NCI-H510A treated with DMSO at 0.1 percent for 48 hours (cell line): ENCODE measurements at regions not wholly inside any gene's neighbourhood (a gene's known extent, or its start where the extent isn't known, plus 50 kb on each side); places are given as distances from the start of the nearest gene placed in this dataset.
"Not testable (repeated sequence)": the region's sequence is repeated elsewhere in the genome, so short reads cannot be mapped to it uniquely, and the experiment has no call there.

Experiments used
- DNase-seq: peaks from one replicate; lab custom pipeline; 2025; lab: John Stamatoyannopoulos, UW

DNA sequence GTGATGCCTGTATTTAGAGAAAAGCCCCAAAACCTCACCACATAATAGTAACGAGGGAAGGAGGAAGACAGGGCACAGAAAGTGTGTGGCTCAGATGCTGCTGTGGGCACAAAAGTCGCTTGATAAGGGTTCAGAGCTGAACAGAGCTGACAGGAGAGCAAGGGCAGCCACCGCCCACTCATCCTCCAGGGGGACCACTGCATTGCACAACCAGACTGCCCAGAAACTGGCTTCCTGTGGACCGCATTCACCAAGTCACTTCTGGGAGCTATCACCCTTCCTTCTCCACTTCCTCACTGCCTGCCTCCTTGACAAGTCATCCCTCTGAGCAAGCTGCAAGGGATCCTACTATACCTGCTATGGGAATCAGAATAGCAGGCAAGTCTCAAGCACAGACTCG is 512.4 kb upstream of the CDH11 start:
- DNase-seq = no peak

DNA sequence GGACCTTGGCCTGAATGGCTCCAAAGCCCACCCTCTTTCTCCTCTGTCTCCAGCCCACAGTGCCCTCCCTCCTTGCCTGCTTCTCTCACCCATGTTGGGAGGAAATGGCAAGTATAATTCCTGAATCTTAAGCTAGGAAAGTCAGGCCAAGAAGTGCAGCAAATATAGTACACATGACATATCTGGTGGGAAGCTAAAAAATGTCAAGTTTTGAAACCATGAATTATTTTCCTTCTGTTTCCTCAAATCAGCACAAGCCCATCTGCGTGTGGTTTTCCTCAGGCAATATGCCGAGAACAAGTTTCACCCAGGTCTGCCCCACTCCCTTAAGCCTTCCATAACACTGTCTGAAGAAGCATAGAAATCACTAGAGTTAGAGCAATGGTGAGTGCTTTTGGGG is 502.8 kb upstream of the CDH11 start:
- DNase-seq = no peak

DNA sequence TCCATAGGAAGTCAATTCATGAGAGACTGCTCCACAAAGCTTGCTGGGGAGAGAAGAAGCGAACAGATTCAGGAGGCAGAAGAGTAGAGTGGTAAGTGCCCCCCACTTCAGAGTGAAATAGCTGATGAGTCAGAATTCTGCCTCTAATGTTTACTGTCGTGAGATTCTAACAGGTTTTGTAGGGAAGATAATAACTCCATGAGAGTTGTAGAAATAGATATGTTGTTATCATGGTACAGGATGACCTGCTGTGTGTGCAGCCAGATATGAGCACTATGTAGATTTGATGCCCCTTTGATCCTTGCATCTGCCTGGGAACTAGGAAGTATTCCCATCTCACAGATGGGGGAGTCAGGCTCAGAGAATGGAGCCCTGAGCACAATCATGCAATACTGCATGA is 502.4 kb upstream of the CDH11 start:
- DNase-seq = no peak

DNA sequence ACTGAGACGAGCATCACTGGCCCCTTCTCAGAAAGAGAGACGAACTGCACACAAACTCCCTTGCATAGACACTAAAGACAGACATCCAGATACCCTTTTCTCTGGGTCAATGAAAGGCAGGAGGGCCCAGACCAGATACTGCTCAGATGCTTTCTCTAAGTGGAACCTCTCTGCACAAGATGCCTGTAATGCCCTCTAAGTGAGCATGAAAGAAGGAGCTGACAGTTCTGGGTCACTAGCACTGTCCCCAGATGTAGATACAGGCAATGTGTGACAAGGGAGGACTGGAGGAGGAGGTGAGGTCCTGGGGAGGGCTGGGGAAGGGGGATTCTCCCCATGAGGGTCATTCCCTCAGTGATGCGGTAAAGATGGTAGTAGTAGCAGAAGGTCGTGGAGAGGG is 501.0 kb upstream of the CDH11 start:
- DNase-seq = no peak

DNA sequence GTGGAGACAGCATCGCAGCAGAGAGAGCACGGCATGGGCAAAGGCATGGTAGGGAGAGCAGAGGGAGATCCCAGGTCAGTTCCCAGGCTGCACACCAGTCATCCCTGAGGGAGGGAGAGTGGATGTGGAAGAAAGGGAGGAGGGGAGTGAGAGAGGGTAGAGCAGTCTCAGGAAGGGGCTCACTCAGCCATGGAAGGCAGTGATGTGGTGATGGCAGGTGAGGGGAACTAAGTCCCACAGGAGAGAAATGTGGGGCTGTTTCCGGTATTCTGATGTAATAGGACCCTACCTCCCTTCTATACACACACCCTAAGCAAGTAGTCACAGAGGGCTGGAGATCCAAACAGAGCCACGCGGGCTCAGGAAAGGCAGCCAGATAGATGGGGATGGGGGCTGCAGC is 500.3 kb upstream of the CDH11 start:
- no peak for DNase-seq

DNA sequence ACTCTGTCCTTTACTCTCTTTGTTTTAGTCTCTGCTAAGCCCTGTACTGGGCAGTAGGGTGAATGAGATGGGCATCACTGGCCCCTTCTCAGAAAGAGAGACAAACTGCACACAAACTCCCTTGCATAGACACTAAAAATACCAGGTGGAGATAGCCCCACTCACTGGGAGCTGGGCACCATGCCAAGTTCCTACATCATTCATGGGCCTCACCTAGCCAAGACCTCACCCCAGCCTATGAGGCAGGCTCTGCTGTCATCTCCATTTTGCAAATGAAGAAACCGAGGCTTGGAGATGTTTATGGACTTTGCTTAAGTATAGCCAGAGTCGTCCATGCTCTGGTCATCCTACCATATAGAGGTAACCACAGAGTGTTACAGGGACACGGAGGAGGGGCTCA is 499.8 kb upstream of the CDH11 start:
- DNase-seq = peak; percentile 31

DNA sequence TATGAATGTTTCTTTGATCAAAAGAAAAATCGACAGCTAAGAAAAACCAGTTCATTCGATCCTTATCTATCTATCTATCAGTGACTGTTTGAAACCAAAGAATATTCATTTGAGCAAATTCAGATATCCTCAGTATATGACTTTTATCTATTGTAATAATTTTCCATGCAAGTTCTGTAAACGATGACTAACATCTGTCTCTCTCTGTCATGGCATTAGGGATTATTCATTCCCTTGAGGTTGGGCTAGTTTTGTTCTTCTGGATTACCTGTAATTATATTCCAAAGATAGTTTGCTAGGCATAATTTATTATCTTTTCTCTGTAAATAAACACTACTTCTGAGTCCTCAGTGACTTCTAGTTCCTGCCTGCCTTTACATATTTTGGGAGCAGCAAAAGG is 497.7 kb upstream of the CDH11 start:
- DNase-seq = no peak

DNA sequence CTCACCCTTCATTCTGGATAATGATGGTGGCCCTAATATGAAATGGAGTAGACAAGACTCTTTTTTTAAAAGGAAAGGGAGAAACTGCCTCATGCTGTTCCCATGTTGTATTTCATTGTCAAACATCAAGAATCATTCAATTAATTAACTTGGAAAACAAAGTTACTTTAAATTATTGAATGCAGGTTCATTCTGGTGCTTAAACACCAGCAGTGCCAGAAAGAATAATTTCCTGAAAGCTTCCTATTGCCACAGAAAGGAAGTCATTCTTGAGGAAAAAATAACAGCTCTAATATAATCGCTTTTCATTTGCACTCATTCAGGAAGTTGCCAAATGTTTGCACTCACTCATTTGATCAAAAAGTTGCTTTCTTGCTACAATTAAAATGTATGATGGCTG is 497.1 kb upstream of the CDH11 start:
- no peak for DNase-seq

DNA sequence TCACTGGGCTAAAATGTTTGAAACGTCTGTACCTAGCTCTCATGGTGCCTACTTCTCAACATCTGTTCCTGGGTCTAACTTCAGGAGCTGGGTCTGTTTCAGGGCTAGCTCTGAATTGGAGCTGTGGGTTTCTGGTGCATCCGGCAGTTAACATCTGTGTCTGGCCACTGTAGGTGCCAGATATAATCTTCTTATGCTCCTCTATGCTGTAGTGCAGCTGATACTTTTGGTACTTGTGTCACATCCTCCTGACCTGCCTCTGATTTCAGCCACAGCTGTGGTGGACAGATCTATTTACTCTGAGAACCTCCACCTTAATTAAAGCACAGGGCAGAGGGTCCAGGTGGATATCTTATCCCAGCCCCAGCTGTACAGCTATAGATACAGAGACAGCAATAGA is 496.5 kb upstream of the CDH11 start:
- DNase-seq = no peak

DNA sequence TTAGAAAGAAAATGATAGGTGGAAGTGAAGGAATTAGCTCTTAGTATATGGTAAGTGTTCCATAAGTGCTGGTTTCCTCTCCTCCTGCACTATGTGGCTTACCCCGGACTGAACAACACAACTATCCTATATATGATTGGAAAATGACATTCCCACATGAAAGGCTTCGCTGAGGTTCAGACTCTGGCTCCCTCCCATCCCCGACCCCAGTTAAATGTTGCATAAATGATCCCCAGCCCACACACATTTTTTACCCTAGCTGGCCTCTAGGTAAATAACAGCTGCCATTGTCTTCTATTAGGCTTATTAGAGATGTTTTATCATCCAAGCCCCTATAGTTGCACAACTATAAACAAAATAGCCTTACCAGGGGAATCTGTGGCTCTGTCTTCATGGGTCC is 495.6 kb upstream of the CDH11 start:
- DNase-seq = no peak

DNA sequence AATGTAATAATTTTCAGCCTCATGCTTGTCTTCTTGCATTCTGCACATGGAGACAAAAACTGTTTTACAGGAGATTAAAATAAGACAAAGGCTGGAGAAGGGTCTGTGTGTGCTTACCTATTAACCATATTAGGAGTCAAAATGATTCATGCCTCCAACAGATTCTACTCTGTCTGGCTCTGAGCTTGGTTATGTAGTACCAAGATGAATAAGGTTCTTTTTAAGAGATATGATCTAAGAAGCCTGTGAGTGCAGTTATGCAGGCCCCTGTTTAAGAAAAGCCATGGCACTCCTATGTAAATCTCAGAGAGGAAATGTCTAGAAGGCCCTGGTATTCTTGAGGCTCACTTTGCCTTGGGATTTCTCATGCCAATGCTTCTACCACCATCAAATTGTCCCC is 486.6 kb upstream of the CDH11 start:
- no peak for DNase-seq

DNA sequence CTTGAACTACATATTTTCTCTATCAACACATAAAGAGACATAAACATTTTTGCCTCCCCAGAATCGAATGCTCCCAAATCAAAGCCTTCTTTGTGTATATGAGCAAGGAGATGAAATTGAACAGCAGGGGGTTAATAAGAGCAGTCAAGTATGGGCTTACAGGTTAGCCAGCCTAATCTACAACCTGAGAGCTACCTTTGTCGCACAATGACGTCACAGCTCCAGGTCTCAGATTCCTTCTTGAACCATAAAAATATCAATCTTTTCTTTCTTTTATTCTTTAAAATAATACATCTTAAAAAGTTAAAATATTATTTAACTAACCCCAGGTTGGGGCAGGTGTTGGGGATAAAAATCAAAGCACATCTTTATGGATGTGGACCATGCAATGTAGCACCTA is 482.9 kb upstream of the CDH11 start:
- no peak for DNase-seq

DNA sequence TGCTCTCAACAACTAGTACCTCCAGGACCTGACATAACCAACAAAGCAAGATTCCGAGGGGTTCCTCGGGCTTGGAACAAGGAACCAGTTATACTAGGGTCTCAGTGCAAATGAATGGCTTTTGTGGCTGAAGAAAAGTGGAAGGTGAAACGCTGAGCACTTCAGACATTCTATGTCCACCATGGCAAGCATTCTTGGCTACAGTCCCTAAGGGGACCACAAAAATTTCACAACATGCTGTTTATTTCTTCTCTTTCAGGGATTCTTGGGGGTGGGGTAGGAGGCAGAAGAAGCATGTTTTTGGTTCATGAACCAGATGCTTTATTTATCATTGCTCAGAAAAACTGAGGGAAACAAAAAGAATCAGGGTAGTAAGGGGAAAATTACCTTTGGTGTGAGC is 479.9 kb upstream of the CDH11 start:
- no peak for DNase-seq

DNA sequence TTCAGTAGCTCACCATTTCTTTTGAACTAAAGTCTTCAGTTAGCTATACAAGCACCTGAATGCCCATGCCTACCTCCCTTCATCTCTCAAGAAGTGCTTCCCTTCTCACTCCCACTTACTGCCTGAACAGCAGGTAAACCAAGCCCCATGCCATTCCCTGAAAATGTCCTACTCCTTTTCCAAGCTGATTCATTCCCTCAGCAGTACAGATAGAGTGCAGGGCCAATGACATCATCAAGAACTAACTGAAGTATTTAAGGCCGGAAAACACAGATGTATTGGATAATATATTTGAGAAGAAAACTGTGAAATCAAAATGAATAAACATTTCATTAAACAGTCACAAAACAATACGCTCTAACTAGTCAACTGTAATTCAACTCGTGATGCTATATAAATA is 478.8 kb upstream of the CDH11 start:
- DNase-seq = no peak

DNA sequence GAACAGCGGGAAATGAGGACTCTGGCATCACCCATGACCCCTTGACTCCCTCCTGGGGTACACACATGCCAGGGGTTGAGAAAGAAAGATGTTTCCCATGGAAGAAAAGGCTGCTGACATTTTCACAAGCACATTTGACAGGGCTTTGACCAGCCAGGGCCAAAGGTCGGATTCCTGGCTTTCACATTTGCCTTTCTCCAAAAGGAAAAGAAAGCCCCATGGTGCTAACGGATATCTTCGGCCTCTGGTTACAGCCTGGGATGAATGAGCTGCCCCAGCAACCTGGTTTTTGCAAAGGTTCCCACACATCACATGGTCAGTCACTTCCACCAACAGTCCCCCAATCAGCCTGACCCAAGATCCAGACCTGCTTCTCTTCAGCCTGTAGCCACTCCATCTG is 478.2 kb upstream of the CDH11 start:
- no peak for DNase-seq

DNA sequence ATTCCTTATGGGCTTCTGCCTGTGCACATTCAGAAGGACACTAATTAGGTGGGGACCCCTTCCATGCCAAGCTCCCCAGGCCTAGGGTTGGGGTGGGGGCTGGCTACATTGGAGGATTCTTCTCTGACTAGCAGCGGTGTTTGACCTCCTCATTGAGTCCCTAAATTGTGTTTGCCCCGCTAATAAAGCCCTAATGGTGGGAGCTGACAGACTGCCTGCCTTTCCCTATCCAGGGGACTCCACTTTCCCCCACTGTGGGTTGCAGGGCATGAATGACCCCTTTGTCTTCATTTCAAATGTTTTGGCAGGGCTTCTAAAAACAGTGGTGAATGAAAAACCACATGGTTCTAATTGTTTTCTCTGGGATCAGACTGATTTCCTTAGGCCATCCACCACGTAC is 476.8 kb upstream of the CDH11 start:
- DNase-seq = no peak

DNA sequence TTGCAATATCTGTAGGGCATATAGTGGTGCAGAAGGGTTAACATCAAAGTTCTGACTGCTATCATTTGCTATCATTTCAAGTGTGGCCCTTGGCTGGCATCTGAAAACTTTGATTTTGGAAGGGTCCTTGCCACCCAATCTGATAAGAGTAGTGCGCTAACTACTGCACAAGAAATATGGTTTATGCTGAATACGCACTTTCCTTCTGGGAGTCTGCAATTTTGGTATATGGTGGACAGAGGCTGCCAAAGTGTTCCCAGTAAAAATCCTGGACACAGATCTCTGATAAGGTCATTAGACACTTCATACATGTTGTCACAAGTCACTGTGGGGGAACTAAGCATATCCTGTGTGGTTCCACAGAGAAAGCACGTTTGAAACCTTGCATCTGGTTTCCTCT is 461.6 kb upstream of the CDH11 start:
- DNase-seq = no peak

DNA sequence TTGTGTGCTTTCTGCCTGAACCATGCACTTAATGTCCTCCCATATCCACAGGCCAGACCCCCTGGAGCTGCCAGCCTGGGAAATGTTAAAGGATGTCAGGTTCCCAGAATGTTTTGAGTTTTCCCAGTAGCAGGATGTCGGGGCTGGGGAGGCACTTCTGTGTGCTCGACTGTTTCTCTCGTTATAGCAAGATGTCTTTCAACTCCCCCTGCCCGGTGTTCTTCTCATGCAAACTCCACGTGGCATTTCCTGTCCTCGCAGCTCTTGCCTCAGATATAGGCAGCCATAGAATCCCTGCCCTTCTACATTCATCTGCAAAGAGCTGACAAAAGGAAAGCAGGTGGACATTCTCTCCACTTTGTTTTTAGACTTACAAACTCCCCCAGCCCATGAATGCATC is 457.2 kb upstream of the CDH11 start:
- no peak for DNase-seq

DNA sequence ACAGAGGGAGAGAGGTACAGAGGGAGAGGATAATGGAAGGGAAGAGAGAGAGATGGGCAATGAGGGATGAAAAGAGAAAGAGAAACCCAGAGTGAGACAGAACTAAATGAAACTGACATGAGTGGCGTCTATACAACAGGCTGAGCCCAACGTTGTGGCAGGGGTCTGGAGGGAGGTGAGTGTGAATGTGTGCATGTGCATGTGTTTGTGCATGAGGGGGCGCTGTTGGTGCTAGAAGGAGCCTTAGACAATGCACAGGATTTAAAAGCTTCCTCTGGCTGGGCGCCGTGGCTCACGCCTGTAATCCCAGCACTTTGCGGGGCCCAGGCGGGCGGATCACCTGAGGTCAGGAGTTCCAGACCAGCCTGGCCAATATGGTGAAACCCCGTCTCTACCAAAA is 454.8 kb upstream of the CDH11 start:
- no peak for DNase-seq

DNA sequence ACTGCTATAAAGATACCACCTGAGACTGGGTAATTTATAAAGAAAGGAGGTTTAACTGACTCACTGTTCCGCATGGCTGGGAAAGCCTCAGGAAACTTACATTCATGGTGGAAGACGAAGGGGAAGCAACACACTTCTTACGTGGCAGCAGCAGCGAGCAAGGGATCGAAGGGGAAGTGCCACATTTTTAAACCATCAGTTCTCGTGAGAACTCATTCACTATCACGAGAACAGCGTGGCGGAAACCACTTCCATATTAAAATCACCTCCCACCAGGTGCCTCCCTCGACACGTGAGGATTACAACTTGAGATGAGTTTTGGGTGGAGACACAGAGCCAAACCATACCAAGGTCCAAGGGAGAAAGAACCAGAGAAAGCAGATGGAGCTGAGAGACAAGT is 454.3 kb upstream of the CDH11 start:
- no peak for DNase-seq

DNA sequence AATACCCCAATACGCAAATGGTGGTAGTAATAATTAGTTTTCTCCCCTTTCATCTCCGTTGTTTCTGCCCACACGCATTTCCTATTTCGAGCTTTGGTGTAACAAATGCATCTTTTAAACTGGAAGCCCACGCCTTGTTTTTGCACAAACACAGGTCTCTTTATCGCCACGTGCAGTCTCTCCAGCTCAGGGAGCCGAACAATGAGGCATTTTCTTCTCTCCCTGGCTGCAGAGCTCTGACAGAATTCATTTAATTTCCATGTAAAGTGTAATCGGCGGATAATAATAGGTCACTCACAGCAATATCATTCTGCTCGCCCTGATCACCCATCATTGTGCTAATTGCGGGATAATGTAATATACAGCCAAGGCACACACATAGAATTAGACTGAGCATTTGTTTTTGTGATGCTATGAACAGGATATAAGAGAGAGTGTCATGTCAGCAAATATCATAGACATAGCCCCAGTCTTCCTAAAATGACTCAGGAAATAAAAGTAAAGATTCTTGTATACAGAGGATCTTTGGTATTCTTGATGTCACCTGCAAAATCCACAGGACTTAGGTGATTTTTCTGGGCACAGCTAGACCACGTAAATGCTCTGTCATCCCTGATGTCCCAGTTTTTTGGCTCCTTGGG is 452.6 kb upstream of the CDH11 start:
- no peak for DNase-seq

DNA sequence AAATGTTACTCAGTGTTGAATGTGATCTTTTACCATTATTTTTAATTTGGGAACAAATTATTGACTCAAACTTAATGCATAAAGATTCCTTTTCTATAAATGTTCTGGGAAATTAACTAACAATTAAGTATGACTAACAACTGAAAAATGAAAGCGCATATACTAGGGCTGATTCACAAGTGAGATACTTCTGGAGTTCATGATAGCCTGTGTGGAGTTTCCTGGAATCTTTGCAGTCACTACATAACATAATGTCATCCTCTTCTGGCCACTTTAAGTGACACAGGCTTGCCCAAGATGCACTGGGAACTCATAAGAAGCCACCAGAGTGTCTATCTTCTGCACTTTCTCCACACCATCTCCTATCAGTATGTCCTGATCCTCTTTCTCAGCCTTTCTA is 450.3 kb upstream of the CDH11 start:
- no peak for DNase-seq

DNA sequence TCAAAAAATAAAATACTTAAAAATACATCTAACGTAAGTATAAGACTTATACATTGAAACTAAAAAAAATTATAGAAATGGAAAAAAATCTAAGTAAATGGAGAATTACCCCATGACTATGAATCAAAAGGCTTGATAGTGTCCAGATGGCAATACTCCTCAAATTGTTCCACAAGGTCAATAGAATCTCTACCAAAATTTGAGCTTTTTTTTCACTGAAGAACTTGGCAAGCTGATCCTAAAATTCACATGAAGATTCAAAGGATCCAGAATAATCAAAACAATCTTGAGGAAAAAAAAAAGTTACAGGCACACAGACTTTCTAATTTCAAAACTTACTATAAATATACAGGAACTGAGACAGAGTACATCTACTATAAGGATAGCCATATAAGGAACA is 448.4 kb upstream of the CDH11 start:
- no peak for DNase-seq

DNA sequence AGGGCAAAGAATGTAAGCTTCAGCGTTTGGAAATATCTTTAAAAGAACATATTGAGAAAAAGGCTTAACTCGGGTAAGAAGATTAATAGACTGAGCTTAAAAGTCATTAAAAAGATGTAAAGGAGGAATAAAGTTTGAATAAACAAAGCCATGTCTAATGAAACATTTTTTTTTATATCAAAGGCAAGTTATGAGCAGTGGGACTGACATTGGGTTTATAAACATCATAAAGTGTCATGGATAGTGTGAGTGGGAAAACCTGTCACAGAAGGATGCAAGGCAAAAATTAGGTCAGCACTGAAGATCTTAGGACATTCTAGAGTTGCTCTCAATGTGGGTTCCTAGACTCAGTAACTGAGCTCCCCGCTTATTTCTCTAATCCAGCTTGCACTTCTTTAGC is 438.0 kb upstream of the CDH11 start:
- no peak for DNase-seq

DNA sequence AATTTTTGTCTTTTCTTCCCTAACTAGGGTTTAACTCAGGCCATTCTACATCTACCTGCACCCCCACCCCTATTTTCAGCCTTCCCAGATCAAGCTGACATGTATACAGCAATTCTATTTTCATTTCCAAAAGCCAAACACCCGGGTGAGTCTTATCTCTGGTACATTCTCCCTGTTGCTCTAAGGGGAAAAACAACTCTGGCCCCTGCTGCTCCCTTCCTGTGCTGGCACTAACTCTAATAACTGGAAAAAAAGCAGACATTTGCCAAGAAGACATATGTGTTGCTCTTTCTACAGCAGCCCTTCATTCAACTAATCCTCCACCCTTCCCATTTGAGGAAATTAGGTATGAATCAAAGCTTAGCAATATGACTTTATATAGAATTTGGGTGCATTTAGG is 427.8 kb upstream of the CDH11 start:
- DNase-seq = not testable (repeated sequence)
